Parathyroid adenoma (tissue), 2 donors: ENCODE measurements at regions not wholly inside any gene's neighbourhood (a gene's known extent, or its start where the extent isn't known, plus 50 kb on each side); places are given as distances from the start of the nearest gene placed in this dataset.
"Not testable (repeated sequence)": the region's sequence is repeated elsewhere in the genome, so short reads cannot be mapped to it uniquely, and the experiment has no call there.

Experiments
- H2AFZ ChIP-seq: fragments of 300-600 bp; sonication (generic); one replicate; pipeline ENCODE4 v1.7.0; 2017; ENCODE audit warnings: antibody characterized with exemption, mild to moderate bottlenecking
- H3K27ac ChIP-seq: fragments of 300-600 bp; sonication (generic); one replicate; pipeline ENCODE4 v1.7.0; 2017
- H3K27me3 ChIP-seq: fragments of 300-600 bp; sonication (generic); one replicate; pipeline ENCODE4 v1.7.0; 2017; ENCODE audit warnings: low read length; ENCODE audit not compliant: control insufficient read depth, insufficient read depth
- H3K36me3 ChIP-seq: fragments of 300-600 bp; sonication (generic); one replicate; pipeline ENCODE4 v1.7.0; 2017; ENCODE audit warnings: low read length; ENCODE audit not compliant: control insufficient read depth, insufficient read depth
- H3K4me1 ChIP-seq: fragments of 300-600 bp; sonication (generic); one replicate; pipeline ENCODE4 v1.7.0; 2017; ENCODE audit warnings: control low read depth
- H3K4me2 ChIP-seq: fragments of 300-600 bp; sonication (generic); one replicate; pipeline ENCODE4 v1.7.0; 2017; ENCODE audit warnings: low read length
- H3K4me3 ChIP-seq: fragments of 300-600 bp; sonication (generic); one replicate; pipeline ENCODE4 v1.7.0; 2017; ENCODE audit warnings: low read depth, low read length
- H3K79me2 ChIP-seq: fragments of 300-600 bp; sonication (generic); one replicate; pipeline ENCODE4 v1.7.0; 2017; ENCODE audit warnings: control low read depth
- H3K9ac ChIP-seq: fragments of 300-600 bp; sonication (generic); one replicate; pipeline ENCODE4 v1.7.0; 2017; ENCODE audit warnings: mild to moderate bottlenecking
- H3K9me3 ChIP-seq: fragments of 300-600 bp; sonication (generic); one replicate; pipeline ENCODE4 v1.7.0; 2017; ENCODE audit warnings: low read length; ENCODE audit not compliant: control insufficient read depth
- TF ChIP-seq, protein P1 (sequence below): fragments of 300-600 bp; sonication (generic); IDR thresholded peaks from one replicate; pipeline ENCODE4 v1.7.0; 2017; ENCODE audit warnings: antibody characterized with exemption, mild to moderate bottlenecking
- donor health status: primary hyperparathyroidism.

DNA sequence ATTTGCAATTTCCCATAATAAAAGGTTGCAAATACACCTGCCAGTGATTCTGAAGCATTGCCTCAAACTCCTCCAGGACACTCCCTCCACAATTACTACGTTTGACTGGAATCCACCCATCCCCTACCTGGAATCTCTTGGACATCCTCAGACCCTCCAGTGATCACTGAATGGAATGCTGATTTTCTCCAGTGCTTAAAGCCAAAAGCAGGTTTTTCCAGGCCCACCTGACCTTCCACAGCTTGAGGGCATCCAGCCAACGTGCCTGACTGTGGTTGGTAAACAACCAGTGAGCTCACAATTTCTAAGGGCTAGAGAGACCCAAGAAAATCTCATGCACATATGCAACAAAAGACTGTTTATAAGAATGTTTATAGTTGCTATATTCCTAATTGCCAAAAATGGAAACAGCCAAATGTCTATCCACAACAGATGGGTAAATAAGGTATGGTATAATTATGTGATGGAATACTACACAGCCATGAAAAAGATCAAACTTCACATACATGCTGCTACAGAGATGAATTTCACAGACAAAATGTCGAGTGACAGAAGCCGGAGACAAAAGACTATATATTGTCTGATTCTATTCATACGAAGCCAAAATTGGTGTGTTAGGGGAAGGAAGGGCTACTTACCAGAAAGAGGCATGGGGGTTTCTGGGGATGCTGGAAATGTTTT, 147.1 kb upstream of the RREB1 start:
- Histone ChIP-seq H3K9ac (no peak overlapping the region), H3K4me2 (no peak overlapping the region), H2AFZ (no peak overlapping the region), H3K36me3 (no peaks in the 10 kb centered on the region), H3K9me3 (no peaks in the 10 kb centered on the region), H3K79me2 (no peaks in the 10 kb centered on the region), H3K4me1 (no peaks in the 10 kb centered on the region), H3K4me3 (no peak overlapping the region), H3K27me3 (no peaks in the 10 kb centered on the region), H3K27ac (no peak overlapping the region)
- TF ChIP-seq, protein P1, sequence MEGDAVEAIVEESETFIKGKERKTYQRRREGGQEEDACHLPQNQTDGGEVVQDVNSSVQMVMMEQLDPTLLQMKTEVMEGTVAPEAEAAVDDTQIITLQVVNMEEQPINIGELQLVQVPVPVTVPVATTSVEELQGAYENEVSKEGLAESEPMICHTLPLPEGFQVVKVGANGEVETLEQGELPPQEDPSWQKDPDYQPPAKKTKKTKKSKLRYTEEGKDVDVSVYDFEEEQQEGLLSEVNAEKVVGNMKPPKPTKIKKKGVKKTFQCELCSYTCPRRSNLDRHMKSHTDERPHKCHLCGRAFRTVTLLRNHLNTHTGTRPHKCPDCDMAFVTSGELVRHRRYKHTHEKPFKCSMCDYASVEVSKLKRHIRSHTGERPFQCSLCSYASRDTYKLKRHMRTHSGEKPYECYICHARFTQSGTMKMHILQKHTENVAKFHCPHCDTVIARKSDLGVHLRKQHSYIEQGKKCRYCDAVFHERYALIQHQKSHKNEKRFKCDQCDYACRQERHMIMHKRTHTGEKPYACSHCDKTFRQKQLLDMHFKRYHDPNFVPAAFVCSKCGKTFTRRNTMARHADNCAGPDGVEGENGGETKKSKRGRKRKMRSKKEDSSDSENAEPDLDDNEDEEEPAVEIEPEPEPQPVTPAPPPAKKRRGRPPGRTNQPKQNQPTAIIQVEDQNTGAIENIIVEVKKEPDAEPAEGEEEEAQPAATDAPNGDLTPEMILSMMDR, result no peak

DNA sequence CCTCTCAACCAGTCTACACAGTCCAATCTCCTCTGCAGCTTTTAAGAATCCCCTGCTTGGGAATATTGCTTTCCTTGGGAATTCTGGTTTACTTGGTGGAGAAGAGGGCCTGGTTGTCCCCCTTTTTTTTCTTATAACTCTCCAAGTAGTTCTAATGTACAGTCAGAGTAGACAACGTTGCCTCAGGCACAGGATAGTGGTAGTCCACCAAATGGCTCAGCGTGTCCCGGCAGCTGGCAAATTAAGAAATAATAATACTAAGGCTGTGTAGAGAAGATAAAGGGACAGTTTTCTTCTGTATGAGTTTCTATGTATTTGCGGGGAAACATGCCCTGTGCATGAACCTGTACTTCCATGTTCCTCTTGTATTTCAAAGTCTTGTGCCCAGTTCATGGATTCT, 145.7 kb upstream of the RREB1 start:
- TF ChIP-seq, protein P1, result no peak
- Histone ChIP-seq H3K9me3 (no peaks in the 10 kb centered on the region), H3K27me3 (no peaks in the 10 kb centered on the region), H2AFZ (no peak overlapping the region), H3K4me2 (no peak overlapping the region), H3K79me2 (no peaks in the 10 kb centered on the region), H3K4me3 (no peak overlapping the region), H3K36me3 (no peaks in the 10 kb centered on the region), H3K9ac (no peak overlapping the region), H3K27ac (no peak overlapping the region), H3K4me1 (no peaks in the 10 kb centered on the region)

DNA sequence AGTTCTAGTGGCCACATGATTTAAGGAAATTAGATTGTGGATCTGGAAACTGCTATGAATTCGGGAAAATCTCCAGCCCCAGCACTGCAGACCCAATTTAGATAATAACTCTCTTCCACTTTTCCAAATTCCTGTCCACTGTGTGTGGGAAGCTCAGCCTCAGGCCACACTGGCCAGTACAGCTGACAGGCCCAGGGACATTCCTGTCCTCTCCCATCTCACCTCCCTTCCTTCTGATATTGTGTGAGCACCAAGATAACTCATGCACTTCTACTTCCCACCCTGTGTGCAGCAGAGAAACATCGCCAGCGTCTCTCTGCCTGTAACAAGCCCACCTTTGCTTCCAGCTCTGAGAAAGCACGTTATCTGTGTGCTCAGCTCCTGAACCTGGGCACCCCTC, 145.1 kb upstream of the RREB1 start:
- no peak overlapping the region for H3K4me3 ChIP-seq
- H3K27me3 ChIP-seq, result no peaks in the 10 kb centered on the region
- no peak overlapping the region for H3K9ac ChIP-seq
- H3K27ac ChIP-seq, result no peak overlapping the region
- TF ChIP-seq, protein P1, result no peak
- H3K9me3 ChIP-seq, result no peaks in the 10 kb centered on the region
- no peaks in the 10 kb centered on the region for H3K4me1 ChIP-seq
- H3K36me3 ChIP-seq, result no peaks in the 10 kb centered on the region
- H2AFZ ChIP-seq, result no peak overlapping the region
- H3K79me2 ChIP-seq, result no peaks in the 10 kb centered on the region
- H3K4me2 ChIP-seq, result no peak overlapping the region

- not testable (repeated sequence) for H3K79me2 ChIP-seq, H3K27ac ChIP-seq, H3K27me3 ChIP-seq, H3K9ac ChIP-seq, H2AFZ ChIP-seq, H3K9me3 ChIP-seq, H3K4me2 ChIP-seq, H3K4me1 ChIP-seq, H3K4me3 ChIP-seq, H3K36me3 ChIP-seq
Measured at GRCh38 chr6:6963390-6963789, 144.4 kb upstream of the RREB1 start.

DNA sequence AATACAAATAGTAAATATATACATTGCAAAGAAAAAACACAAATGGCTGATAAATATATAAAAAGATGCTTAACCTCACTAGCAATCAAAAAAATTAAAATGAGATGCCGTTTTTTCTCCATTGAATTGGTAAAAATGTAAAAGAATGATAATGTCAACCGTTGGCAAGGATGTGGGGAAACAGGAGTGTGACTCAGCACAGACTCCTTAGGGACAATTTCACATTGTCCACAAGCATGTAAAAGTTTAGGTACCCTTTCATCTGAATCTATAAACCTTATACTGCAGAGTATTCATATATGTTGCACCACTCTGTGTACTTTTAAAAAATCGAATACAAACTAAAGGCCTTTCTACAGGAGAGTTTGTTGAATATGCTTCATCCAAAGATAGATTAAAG, 143.1 kb upstream of the RREB1 start:
- H3K4me2 ChIP-seq, result no peak overlapping the region
- H3K9ac ChIP-seq, result no peak overlapping the region
- H3K27ac ChIP-seq, result no peak overlapping the region
- H3K36me3 ChIP-seq, result no peaks in the 10 kb centered on the region
- H3K79me2 ChIP-seq, result no peaks in the 10 kb centered on the region
- H2AFZ ChIP-seq, result no peak overlapping the region
- no peaks in the 10 kb centered on the region for H3K4me1 ChIP-seq
- TF ChIP-seq, protein P1, result no peak
- H3K9me3 ChIP-seq, result no peaks in the 10 kb centered on the region
- H3K4me3 ChIP-seq, result no peak overlapping the region
- H3K27me3 ChIP-seq, result no peaks in the 10 kb centered on the region
